Body of pancreas (tissue), 4 donors: ENCODE measurements at regions not wholly inside any gene's neighbourhood (a gene's known extent, or its start where the extent isn't known, plus 50 kb on each side); places are given as distances from the start of the nearest gene placed in this dataset.

ENCODE experiments used
- ATAC-seq: fragments of 150-250 bp; one replicate; pipeline ENCODE4 v1.9.1; 2016
- DNase-seq, 4 donors: peaks; one replicate each; pipeline ENCODE4 v3.0.0-alpha.2; 2019
- H3K27ac ChIP-seq, 4 donors: fragments of 200-600 bp; sonication (generic); 1 replicate in 3 of 4; 2 replicates in 1 of 4; pipeline versions ENCODE4 v1.5.1 to v1.6.1; 2016 to 2019; ENCODE audit warnings: mild to moderate bottlenecking in 1 of 4, mixed read lengths in 1 of 4, moderate library complexity in 1 of 4
- H3K27me3 ChIP-seq, 2 donors: fragments of 200-600 bp; sonication (generic); one replicate each; pipeline ENCODE4 v1.6.0; 2016; ENCODE audit warnings: mild to moderate bottlenecking in 1 of 2
- H3K36me3 ChIP-seq, 2 donors: fragments of 200-600 bp; sonication (generic); replicated peaks in 1 of 2; 2 replicates each; pipeline ENCODE4 v1.5.1; 2016; ENCODE audit warnings: low read depth in 2 of 2; ENCODE audit not compliant: insufficient read depth in 1 of 2
- H3K4me1 ChIP-seq: fragments of 200-600 bp; sonication (generic); one replicate; pipeline ENCODE4 v1.6.0; 2016
- H3K4me3 ChIP-seq, 2 donors: fragments of 200-600 bp; sonication (generic); 1 replicate in 1 of 2; 2 replicates in 1 of 2; pipeline ENCODE4 v1.5.1; 2016 to 2019
- H3K9me3 ChIP-seq, 3 donors: fragments of 200-600 bp; sonication (generic); 1 replicate in 2 of 3; 2 replicates in 1 of 3; pipeline ENCODE4 v1.5.1; 2016
- CTCF ChIP-seq, 7 experiments: fragments of 450-650 bp in 4 of 7; fragments of 200-600 bp in 3 of 7; sonication (generic) in 3 of 7; IDR thresholded peaks; one replicate each; pipeline ENCODE4 v1.5.1; 2016 to 2019; ENCODE audit warnings: antibody characterized with exemption in 7 of 7
- POLR2A ChIP-seq, 3 donors: fragments of 450-650 bp; IDR thresholded peaks; one replicate each; pipeline ENCODE4 v1.6.1; 2016; ENCODE audit warnings: antibody characterized with exemption in 3 of 3, mild to moderate bottlenecking in 2 of 3
- whole genome bisulfite sequencing, 2 donors: methylation state at CpG; one replicate each; pipeline ENCODE4 v1.1.5; 2017; 5-methylcytosine and 5-hydroxymethylcytosine counted together
- intact Hi-C: fragments of 100-400 bp; cut with DNase I; formaldehyde crosslinking; loops from one replicate; pipeline ENCODE4 v1.15.1; 2023

GRCh38 chr20:63081831-63082230, 75.1 kb upstream of the BHLHE23 start:
- H3K4me3 ChIP-seq: no peak overlapping the region
- no peak for ATAC-seq
- TF ChIP-seq CTCF (IDR thresholded peaks at IDR 0.05) (no peak), POLR2A (IDR thresholded peaks at IDR 0.05) (no peak)
- no peaks in the 10 kb centered on the region for H3K36me3 ChIP-seq
- intact Hi-C loops: no loop called here
- H3K27me3 ChIP-seq: no peaks in the 10 kb centered on the region
- H3K4me1 ChIP-seq: no peaks in the 10 kb centered on the region
- DNase-seq: no peak
- WGBS, 2 donors: 22 to 33% methylated on average over 10 of the region's 10 CpGs
- H3K27ac ChIP-seq: no peak overlapping the region
- no peaks in the 10 kb centered on the region for H3K9me3 ChIP-seq

- Histone ChIP-seq H3K9me3 (no peaks in the 10 kb centered on the region), H3K27me3 (no peaks in the 10 kb centered on the region), H3K36me3 (no peaks in the 10 kb centered on the region), H3K4me3 (no peak overlapping the region), H3K27ac (no peak overlapping the region), H3K4me1 (no peaks in the 10 kb centered on the region)
- WGBS, 2 donors: 38 to 59% methylated on average over 4 to 5 of the region's 5 CpGs
- TF ChIP-seq POLR2A (IDR thresholded peaks at IDR 0.05) (no peak), CTCF (IDR thresholded peaks at IDR 0.05) (no peak)
- intact Hi-C loops: no loop called here
- no peak for DNase-seq
- no peak for ATAC-seq
Measured at GRCh38 chr20:63081351-63081750, 74.6 kb upstream of the BHLHE23 start.

- no peak overlapping the region for H3K4me3 ChIP-seq
- no peaks in the 10 kb centered on the region for H3K36me3 ChIP-seq
- H3K9me3 ChIP-seq: no peaks in the 10 kb centered on the region
- no peak for DNase-seq
- intact Hi-C loops: no loop called here
- H3K27me3 ChIP-seq: no peaks in the 10 kb centered on the region
- no peak overlapping the region for H3K27ac ChIP-seq
- H3K4me1 ChIP-seq: no peaks in the 10 kb centered on the region
- TF ChIP-seq CTCF (IDR thresholded peaks at IDR 0.05) (no peak), POLR2A (IDR thresholded peaks at IDR 0.05) (no peak)
- no peak for ATAC-seq
- 38 to 59% methylated on average over 4 of the region's 4 CpGs for WGBS, 2 donors
Measured at GRCh38 chr20:63080811-63081210, 74.0 kb upstream of the BHLHE23 start.

- no peak for ATAC-seq
- no peak for TF ChIP-seq CTCF (IDR thresholded peaks at IDR 0.05)
- no peak for TF ChIP-seq POLR2A (IDR thresholded peaks at IDR 0.05)
- H3K36me3 ChIP-seq: no peaks in the 10 kb centered on the region
- WGBS, 2 donors: 60 to 68% methylated on average over 1 to 10 of the region's 10 CpGs
- no peaks in the 10 kb centered on the region for H3K27me3 ChIP-seq
- no peaks in the 10 kb centered on the region for H3K4me1 ChIP-seq
- H3K4me3 ChIP-seq: no peak overlapping the region
- DNase-seq: no peak
- no peaks in the 10 kb centered on the region for H3K9me3 ChIP-seq
- intact Hi-C loops: no loop called here
- no peak overlapping the region for H3K27ac ChIP-seq
Measured at GRCh38 chr20:63080411-63080810, 73.6 kb upstream of the BHLHE23 start.

GRCh38 chr20:63079971-63080370, 73.2 kb upstream of the BHLHE23 start:
- no peak overlapping the region for H3K4me3 ChIP-seq
- H3K9me3 ChIP-seq: no peaks in the 10 kb centered on the region
- ATAC-seq (no peak), DNase-seq (peak in 1 of 4 donors; percentile 1)
- H3K36me3 ChIP-seq: no peaks in the 10 kb centered on the region
- 41 to 91% methylated on average over 1 to 2 of the region's 2 CpGs for WGBS, 2 donors
- intact Hi-C loops: no loop called here
- H3K27me3 ChIP-seq: no peaks in the 10 kb centered on the region
- TF ChIP-seq POLR2A (IDR thresholded peaks at IDR 0.05) (no peak), CTCF (IDR thresholded peaks at IDR 0.05) (no peak)
- no peaks in the 10 kb centered on the region for H3K4me1 ChIP-seq
- no peak overlapping the region for H3K27ac ChIP-seq
